NCI-H2171 (cell line): ENCODE measurements at regions not wholly inside any gene's neighbourhood (a gene's known extent, or its start where the extent isn't known, plus 50 kb on each side); places are given as distances from the start of the nearest gene placed in this dataset.

ENCODE experiments used
- DNase-seq: peaks from one replicate; lab custom pipeline; 2025; lab: John Stamatoyannopoulos, UW

- DNase-seq: no peak
Measured at GRCh38 chr9:135254176-135255032, 166.9 kb downstream of the OLFM1 start.

- DNase-seq: no peak
Measured at GRCh38 chr9:135255033-135255840, 167.8 kb downstream of the OLFM1 start.

- no peak for DNase-seq
Measured at GRCh38 chr9:135255841-135256580, 168.5 kb downstream of the OLFM1 start.

- no peak for DNase-seq
Measured at GRCh38 chr9:135256581-135257354, 169.3 kb downstream of the OLFM1 start.

GRCh38 chr9:135258461-135258860, 171.0 kb downstream of the OLFM1 start:
- no peak for DNase-seq

GRCh38 chr9:135259273-135259672, 171.8 kb downstream of the OLFM1 start:
- DNase-seq: no peak

GRCh38 chr9:135260221-135261180, 173.0 kb downstream of the OLFM1 start:
- no peak for DNase-seq

- no peak for DNase-seq
Measured at GRCh38 chr9:135262248-135262647, 174.8 kb downstream of the OLFM1 start.

- DNase-seq: no peak
Measured at GRCh38 chr9:135263511-135263910, 176.0 kb downstream of the OLFM1 start.

- DNase-seq: no peak
Measured at GRCh38 chr9:135265931-135266330, 178.5 kb downstream of the OLFM1 start.

GRCh38 chr9:135267191-135267809, 179.8 kb downstream of the OLFM1 start:
- no peak for DNase-seq

- DNase-seq: no peak
Measured at GRCh38 chr9:135268031-135268430, 180.6 kb downstream of the OLFM1 start.

GRCh38 chr9:135268981-135269380, 181.5 kb downstream of the OLFM1 start:
- DNase-seq: no peak

GRCh38 chr9:135269912-135270830, 182.7 kb downstream of the OLFM1 start:
- DNase-seq: no peak

- no peak for DNase-seq
Measured at GRCh38 chr9:135271425-135271824, 184.0 kb downstream of the OLFM1 start.

GRCh38 chr9:135272608-135273007, 185.1 kb downstream of the OLFM1 start:
- DNase-seq: no peak

GRCh38 chr9:135273008-135273407, 185.5 kb downstream of the OLFM1 start:
- peak; percentile 80 for DNase-seq

- no peak for DNase-seq
Measured at GRCh38 chr9:135275163-135275562, 187.7 kb downstream of the OLFM1 start.
